ENCODE measurements at regions not wholly inside any gene's neighbourhood (a gene's known extent, or its start where the extent isn't known, plus 50 kb on each side); places are given as distances from the start of the nearest gene placed in this dataset.

- Histone ChIP-seq H3K27ac (ENCODE audit: low read depth, low read length) (no peak overlapping the region), H3K79me2 (ENCODE audit: insufficient read depth, low read length) (no peaks in the 10 kb centered on the region), H3K27me3 (ENCODE audit: low read length) (no peaks in the 10 kb centered on the region), H3K36me3 (ENCODE audit: low read length) (no peaks in the 10 kb centered on the region), H3K9ac (ENCODE audit: low read length) (no peak overlapping the region), H3F3A (ENCODE audit: insufficient read depth) (no peaks in the 10 kb centered on the region), H4K20me1 (ENCODE audit: low read depth, low read length) (no peaks in the 10 kb centered on the region), H2AFZ (ENCODE audit: low read depth, low read length, severe bottlenecking) (no peak overlapping the region), H3K9me2 (replicated peaks; ENCODE audit: insufficient read depth, low read length) (no peaks in the 10 kb centered on the region), H3K9me3 (ENCODE audit: insufficient read depth, low read length) (no peaks in the 10 kb centered on the region), H3K4me2 (ENCODE audit: low read depth, low read length, poor library complexity, severe bottlenecking) (no peak overlapping the region), H3K4me3 (ENCODE audit: insufficient read depth, low read length, poor library complexity, severe bottlenecking) (no peak overlapping the region)
- TF ChIP-seq CTCF (IDR thresholded peaks at IDR 0.05; ENCODE audit: insufficient read depth, low read length, poor library complexity, severe bottlenecking) = no peak
- no peak for TF ChIP-seq EZH2phosphoT487 (conservative IDR thresholded peaks at IDR 0.05; ENCODE audit: low read length)
Measured at GRCh38 chr15:53256043-53256442, 465.9 kb upstream of the ONECUT1 start.

- Histone ChIP-seq H3K27ac (ENCODE audit: low read depth, low read length) (no peak overlapping the region), H3K9me2 (replicated peaks; ENCODE audit: insufficient read depth, low read length) (no peaks in the 10 kb centered on the region), H4K20me1 (ENCODE audit: low read depth, low read length) (no peaks in the 10 kb centered on the region), H3K79me2 (ENCODE audit: insufficient read depth, low read length) (no peaks in the 10 kb centered on the region), H3K9me3 (ENCODE audit: insufficient read depth, low read length) (no peaks in the 10 kb centered on the region), H3K4me2 (ENCODE audit: low read depth, low read length, poor library complexity, severe bottlenecking) (no peak overlapping the region), H3K9ac (ENCODE audit: low read length) (no peak overlapping the region), H3K27me3 (ENCODE audit: low read length) (no peaks in the 10 kb centered on the region), H3F3A (ENCODE audit: insufficient read depth) (no peaks in the 10 kb centered on the region), H3K4me3 (ENCODE audit: insufficient read depth, low read length, poor library complexity, severe bottlenecking) (no peak overlapping the region), H3K36me3 (ENCODE audit: low read length) (no peaks in the 10 kb centered on the region), H2AFZ (ENCODE audit: low read depth, low read length, severe bottlenecking) (no peak overlapping the region)
- TF ChIP-seq CTCF (IDR thresholded peaks at IDR 0.05; ENCODE audit: insufficient read depth, low read length, poor library complexity, severe bottlenecking) (no peak), EZH2phosphoT487 (conservative IDR thresholded peaks at IDR 0.05; ENCODE audit: low read length) (no peak)
Measured at GRCh38 chr15:53251996-53252395, 461.9 kb upstream of the ONECUT1 start.

GRCh38 chr15:53251523-53251922 lies 461.4 kb upstream of the ONECUT1 start:
- Histone ChIP-seq H3F3A (ENCODE audit: insufficient read depth) (no peaks in the 10 kb centered on the region), H3K9ac (ENCODE audit: low read length) (no peak overlapping the region), H3K79me2 (ENCODE audit: insufficient read depth, low read length) (no peaks in the 10 kb centered on the region), H4K20me1 (ENCODE audit: low read depth, low read length) (no peaks in the 10 kb centered on the region), H3K27ac (ENCODE audit: low read depth, low read length) (no peak overlapping the region), H2AFZ (ENCODE audit: low read depth, low read length, severe bottlenecking) (no peak overlapping the region), H3K27me3 (ENCODE audit: low read length) (no peaks in the 10 kb centered on the region), H3K9me3 (ENCODE audit: insufficient read depth, low read length) (no peaks in the 10 kb centered on the region), H3K9me2 (replicated peaks; ENCODE audit: insufficient read depth, low read length) (no peaks in the 10 kb centered on the region), H3K4me3 (ENCODE audit: insufficient read depth, low read length, poor library complexity, severe bottlenecking) (no peak overlapping the region), H3K4me2 (ENCODE audit: low read depth, low read length, poor library complexity, severe bottlenecking) (no peak overlapping the region), H3K36me3 (ENCODE audit: low read length) (no peaks in the 10 kb centered on the region)
- TF ChIP-seq EZH2phosphoT487 (conservative IDR thresholded peaks at IDR 0.05; ENCODE audit: low read length) = no peak
- no peak for TF ChIP-seq CTCF (IDR thresholded peaks at IDR 0.05; ENCODE audit: insufficient read depth, low read length, poor library complexity, severe bottlenecking)

Measured in SU-DHL-6 (cell line).